ENCODE measurements at regions not wholly inside any gene's neighbourhood (a gene's known extent, or its start where the extent isn't known, plus 50 kb on each side); places are given as distances from the start of the nearest gene placed in this dataset.
"Not testable (repeated sequence)": the region's sequence is repeated elsewhere in the genome, so short reads cannot be mapped to it uniquely, and the experiment has no call there.

GRCh38 chr3:159882790-159883779, 105.5 kb upstream of the IL12A start:
- no peaks in the 10 kb centered on the region for H3K4me1 ChIP-seq
- BruUV-seq (replicated peaks), result no TSS peak
- H3K4me3 ChIP-seq (ENCODE audit: low read depth, low read length), result no peak overlapping the region
- intact Hi-C loops (cut with micrococcal nuclease; ENCODE audit: unreplicated experiment), result loop anchor here (5.0 to 10.0 kb wide), 2 partner anchors 56 to 618 kb away; no protein-coding TSS in a partner anchor
- DNase-seq, result no peak
- no peaks in the 10 kb centered on the region for H3K36me3 ChIP-seq (ENCODE audit: control insufficient read depth, insufficient read depth, low read length)
- H3K27me3 ChIP-seq (replicated peaks; ENCODE audit: control insufficient read depth, insufficient read depth, low read length), result no peaks in the 10 kb centered on the region
- Mint-ChIP-seq H3K4me1 (ENCODE audit: low read depth, unreplicated experiment) (no peaks in the 10 kb centered on the region), H3K36me3 (ENCODE audit: insufficient read depth, unreplicated experiment) (peaks cover 7% of the 10 kb centered on the region), H3K9me3 (ENCODE audit: unreplicated experiment) (no peaks in the 10 kb centered on the region), H3K27me3 (ENCODE audit: insufficient read depth, unreplicated experiment) (no peaks in the 10 kb centered on the region), H3K4me3 (ENCODE audit: unreplicated experiment) (no peak overlapping the region), H3K27ac (ENCODE audit: unreplicated experiment) (no peak overlapping the region)
- ChIA-PET CTCF (interaction anchor here (0.6 to 1.3 kb wide), 2 partner anchors 27 to 123 kb away, joined by 3 to 5 read pairs; no protein-coding TSS in a partner anchor), POLR2A (no interaction called here)
- H3K9me3 ChIP-seq, result no peaks in the 10 kb centered on the region
- TF ChIP-seq CTCF (IDR thresholded peaks at IDR 0.05; ENCODE audit: insufficient read depth in 1 of 2, low read depth in 1 of 2, low read length in 1 of 2, severe bottlenecking in 1 of 2, unreplicated experiment in 1 of 2), result no peak

- no peaks in the 10 kb centered on the region for H3K4me1 ChIP-seq
- H3K9me3 Mint-ChIP-seq (ENCODE audit: unreplicated experiment), result no peaks in the 10 kb centered on the region
- H3K27ac Mint-ChIP-seq (ENCODE audit: unreplicated experiment), result no peak overlapping the region
- H3K36me3 ChIP-seq (ENCODE audit: control insufficient read depth, insufficient read depth, low read length), result no peaks in the 10 kb centered on the region
- peak in 1 of 2 experiments; percentile 34 for DNase-seq
- H3K27me3 Mint-ChIP-seq (ENCODE audit: insufficient read depth, unreplicated experiment), result no peaks in the 10 kb centered on the region
- POLR2A ChIA-PET, result no interaction called here
- TF ChIP-seq CTCF (IDR thresholded peaks at IDR 0.05; ENCODE audit: insufficient read depth in 1 of 2, low read depth in 1 of 2, low read length in 1 of 2, severe bottlenecking in 1 of 2, unreplicated experiment in 1 of 2), result peak; percentile 47 to 51
- no peaks in the 10 kb centered on the region for H3K9me3 ChIP-seq
- H3K27me3 ChIP-seq (replicated peaks; ENCODE audit: control insufficient read depth, insufficient read depth, low read length), result no peaks in the 10 kb centered on the region
- no peaks in the 10 kb centered on the region for H3K4me1 Mint-ChIP-seq (ENCODE audit: low read depth, unreplicated experiment)
- intact Hi-C loops (cut with micrococcal nuclease; ENCODE audit: unreplicated experiment), result loop anchor here (1.0 to 10.0 kb wide), 5 partner anchors 58 to 620 kb away; partner anchors contain the start of gene IL12A
- no TSS peak for BruUV-seq (replicated peaks)
- no peak overlapping the region for H3K4me3 Mint-ChIP-seq (ENCODE audit: unreplicated experiment)
- CTCF ChIA-PET, result interaction anchor here (0.5 to 3.9 kb wide), 12 partner anchors 16 to 148 kb away, joined by 3 to 52 read pairs (median 4); partner anchors contain the start of gene IL12A
- H3K36me3 Mint-ChIP-seq (ENCODE audit: insufficient read depth, unreplicated experiment), result peaks cover 17% of the 10 kb centered on the region
- H3K4me3 ChIP-seq (ENCODE audit: low read depth, low read length), result no peak overlapping the region
These were observed 103.8 kb upstream of the IL12A start for GRCh38 chr3:159884661-159885402.

GRCh38 chr3:159886050-159886449, 102.6 kb upstream of the IL12A start:
- BruUV-seq (replicated peaks), result no TSS peak
- intact Hi-C loops (cut with micrococcal nuclease; ENCODE audit: unreplicated experiment), result loop anchor here (5.0 to 10.0 kb wide), 2 partner anchors 101 to 621 kb away; partner anchors contain the start of gene IL12A
- CTCF ChIA-PET, result interaction anchor here (0.5 to 3.9 kb wide), 5 partner anchors 13 to 119 kb away, joined by 3 to 52 read pairs (median 4); no protein-coding TSS in a partner anchor
- DNase-seq, result no peak
- POLR2A ChIA-PET, result no interaction called here
- Histone ChIP-seq H3K4me1 (no peaks in the 10 kb centered on the region), H3K9me3 (no peaks in the 10 kb centered on the region), H3K36me3 (ENCODE audit: control insufficient read depth, insufficient read depth, low read length) (no peaks in the 10 kb centered on the region), H3K4me3 (ENCODE audit: low read depth, low read length) (no peak overlapping the region), H3K27me3 (replicated peaks; ENCODE audit: control insufficient read depth, insufficient read depth, low read length) (no peaks in the 10 kb centered on the region)
- H3K27me3 Mint-ChIP-seq (ENCODE audit: insufficient read depth, unreplicated experiment), result no peaks in the 10 kb centered on the region
- peaks cover 22% of the 10 kb centered on the region for H3K36me3 Mint-ChIP-seq (ENCODE audit: insufficient read depth, unreplicated experiment)
- no peak overlapping the region for H3K4me3 Mint-ChIP-seq (ENCODE audit: unreplicated experiment)
- H3K27ac Mint-ChIP-seq (ENCODE audit: unreplicated experiment), result no peak overlapping the region
- no peaks in the 10 kb centered on the region for H3K9me3 Mint-ChIP-seq (ENCODE audit: unreplicated experiment)
- H3K4me1 Mint-ChIP-seq (ENCODE audit: low read depth, unreplicated experiment), result no peaks in the 10 kb centered on the region
- no peak for TF ChIP-seq CTCF (IDR thresholded peaks at IDR 0.05; ENCODE audit: insufficient read depth in 1 of 2, low read depth in 1 of 2, low read length in 1 of 2, severe bottlenecking in 1 of 2, unreplicated experiment in 1 of 2)

GRCh38 chr3:159886530-159886929, 102.1 kb upstream of the IL12A start:
- H3K27me3 ChIP-seq (replicated peaks; ENCODE audit: control insufficient read depth, insufficient read depth, low read length); POLR2A ChIA-PET; DNase-seq; H3K36me3 ChIP-seq (ENCODE audit: control insufficient read depth, insufficient read depth, low read length); H3K4me3 ChIP-seq (ENCODE audit: low read depth, low read length); H3K27ac Mint-ChIP-seq (ENCODE audit: unreplicated experiment); H3K4me3 Mint-ChIP-seq (ENCODE audit: unreplicated experiment); H3K4me1 Mint-ChIP-seq (ENCODE audit: low read depth, unreplicated experiment); BruUV-seq (replicated peaks); H3K4me1 ChIP-seq; H3K9me3 ChIP-seq; H3K9me3 Mint-ChIP-seq (ENCODE audit: unreplicated experiment); H3K27me3 Mint-ChIP-seq (ENCODE audit: insufficient read depth, unreplicated experiment): not testable (repeated sequence)
- CTCF ChIA-PET, result interaction anchor here (0.5 to 3.9 kb wide), 4 partner anchors 12 to 118 kb away, joined by 3 to 52 read pairs (median 4); no protein-coding TSS in a partner anchor
- intact Hi-C loops (cut with micrococcal nuclease; ENCODE audit: unreplicated experiment), result loop anchor here (5.0 to 10.0 kb wide), 2 partner anchors 101 to 622 kb away; partner anchors contain the start of gene IL12A
- H3K36me3 Mint-ChIP-seq (ENCODE audit: insufficient read depth, unreplicated experiment), result peaks cover 22% of the 10 kb centered on the region
